ENCODE measurements at regions not wholly inside any gene's neighbourhood (a gene's known extent, or its start where the extent isn't known, plus 50 kb on each side); places are given as distances from the start of the nearest gene placed in this dataset.
"Not testable (repeated sequence)": the region's sequence is repeated elsewhere in the genome, so short reads cannot be mapped to it uniquely, and the experiment has no call there.

DNA sequence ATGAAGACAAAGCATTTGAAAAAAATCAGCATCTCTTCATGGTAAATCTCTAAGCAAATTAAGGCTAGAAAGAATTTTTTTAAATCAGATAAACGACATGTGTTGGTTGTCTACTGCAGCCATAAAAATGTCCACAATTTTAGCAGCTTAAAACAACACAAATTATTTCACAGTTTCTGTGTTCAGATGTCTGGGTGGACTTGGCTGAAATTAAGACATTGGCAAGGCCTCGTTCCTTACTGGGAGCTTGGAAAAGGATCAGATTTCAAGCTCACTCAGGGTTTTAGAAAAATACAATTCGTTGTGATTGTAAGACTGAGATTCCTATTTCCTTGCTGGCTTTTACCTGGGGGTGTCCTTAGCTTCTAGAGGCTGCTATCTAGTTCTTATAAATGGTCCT lies 1470.6 kb downstream of the PCDH19 start:
- Mint-ChIP-seq H3K9me3 (ENCODE audit: unreplicated experiment) (no peaks in the 10 kb centered on the region), H3K27ac (ENCODE audit: unreplicated experiment) (no peak overlapping the region), H3K36me3 (ENCODE audit: low read depth, unreplicated experiment) (no peaks in the 10 kb centered on the region), H3K4me1 (ENCODE audit: unreplicated experiment) (no peaks in the 10 kb centered on the region), H3K27me3 (ENCODE audit: unreplicated experiment) (no peaks in the 10 kb centered on the region), H3K4me3 (ENCODE audit: unreplicated experiment) (no peak overlapping the region)
- no peak for DNase-seq (ENCODE audit: low spot score)
- TF ChIP-seq, protein P1, sequence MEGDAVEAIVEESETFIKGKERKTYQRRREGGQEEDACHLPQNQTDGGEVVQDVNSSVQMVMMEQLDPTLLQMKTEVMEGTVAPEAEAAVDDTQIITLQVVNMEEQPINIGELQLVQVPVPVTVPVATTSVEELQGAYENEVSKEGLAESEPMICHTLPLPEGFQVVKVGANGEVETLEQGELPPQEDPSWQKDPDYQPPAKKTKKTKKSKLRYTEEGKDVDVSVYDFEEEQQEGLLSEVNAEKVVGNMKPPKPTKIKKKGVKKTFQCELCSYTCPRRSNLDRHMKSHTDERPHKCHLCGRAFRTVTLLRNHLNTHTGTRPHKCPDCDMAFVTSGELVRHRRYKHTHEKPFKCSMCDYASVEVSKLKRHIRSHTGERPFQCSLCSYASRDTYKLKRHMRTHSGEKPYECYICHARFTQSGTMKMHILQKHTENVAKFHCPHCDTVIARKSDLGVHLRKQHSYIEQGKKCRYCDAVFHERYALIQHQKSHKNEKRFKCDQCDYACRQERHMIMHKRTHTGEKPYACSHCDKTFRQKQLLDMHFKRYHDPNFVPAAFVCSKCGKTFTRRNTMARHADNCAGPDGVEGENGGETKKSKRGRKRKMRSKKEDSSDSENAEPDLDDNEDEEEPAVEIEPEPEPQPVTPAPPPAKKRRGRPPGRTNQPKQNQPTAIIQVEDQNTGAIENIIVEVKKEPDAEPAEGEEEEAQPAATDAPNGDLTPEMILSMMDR (IDR thresholded peaks at IDR 0.05; ENCODE audit: unreplicated experiment) = no peak

GRCh38 chrX:98931216-98931615 lies 1478.9 kb downstream of the PCDH19 start:
- Mint-ChIP-seq H3K4me3 (ENCODE audit: unreplicated experiment) (no peak overlapping the region), H3K4me1 (ENCODE audit: unreplicated experiment) (no peaks in the 10 kb centered on the region)
- TF ChIP-seq, protein P1 (IDR thresholded peaks at IDR 0.05; ENCODE audit: unreplicated experiment) = no peak

DNA sequence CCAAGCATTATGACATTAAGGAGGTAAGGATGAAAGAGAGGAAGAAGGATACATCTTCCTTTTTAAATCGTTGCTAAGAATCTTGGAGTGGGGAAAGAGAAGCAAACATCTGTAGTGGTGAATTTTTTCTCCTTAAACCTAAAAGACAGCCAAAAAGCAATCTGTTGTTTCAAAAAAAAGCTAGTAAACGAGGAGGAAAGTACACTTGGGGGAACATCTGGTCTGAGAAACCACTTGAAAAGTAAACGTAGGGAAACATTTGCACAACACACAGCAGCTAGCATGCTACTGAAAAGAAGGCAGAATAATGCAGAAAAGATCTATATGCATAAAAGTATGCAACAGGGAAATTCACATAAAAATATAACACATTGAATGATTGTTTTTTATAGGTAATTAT lies 1485.6 kb downstream of the PCDH19 start:
- TF ChIP-seq, protein P1 (IDR thresholded peaks at IDR 0.05; ENCODE audit: unreplicated experiment) = no peak
- H3K27me3 Mint-ChIP-seq (ENCODE audit: unreplicated experiment) = no peaks in the 10 kb centered on the region
- no peaks in the 10 kb centered on the region for H3K9me3 Mint-ChIP-seq (ENCODE audit: unreplicated experiment)
- no peak overlapping the region for H3K27ac Mint-ChIP-seq (ENCODE audit: unreplicated experiment)
- no peak for DNase-seq (ENCODE audit: low spot score)
- no peaks in the 10 kb centered on the region for H3K4me1 Mint-ChIP-seq (ENCODE audit: unreplicated experiment)
- no peak overlapping the region for H3K4me3 Mint-ChIP-seq (ENCODE audit: unreplicated experiment)
- no peaks in the 10 kb centered on the region for H3K36me3 Mint-ChIP-seq (ENCODE audit: low read depth, unreplicated experiment)

More at GRCh38 chrX:98931216-98931615, 1478.9 kb downstream of the PCDH19 start:
- H3K27me3 Mint-ChIP-seq (ENCODE audit: unreplicated experiment) = no peaks in the 10 kb centered on the region
- no peaks in the 10 kb centered on the region for H3K9me3 Mint-ChIP-seq (ENCODE audit: unreplicated experiment)
- H3K27ac Mint-ChIP-seq (ENCODE audit: unreplicated experiment) = no peak overlapping the region
- DNase-seq (ENCODE audit: low spot score) = no peak
- H3K36me3 Mint-ChIP-seq (ENCODE audit: low read depth, unreplicated experiment) = no peaks in the 10 kb centered on the region

DNA sequence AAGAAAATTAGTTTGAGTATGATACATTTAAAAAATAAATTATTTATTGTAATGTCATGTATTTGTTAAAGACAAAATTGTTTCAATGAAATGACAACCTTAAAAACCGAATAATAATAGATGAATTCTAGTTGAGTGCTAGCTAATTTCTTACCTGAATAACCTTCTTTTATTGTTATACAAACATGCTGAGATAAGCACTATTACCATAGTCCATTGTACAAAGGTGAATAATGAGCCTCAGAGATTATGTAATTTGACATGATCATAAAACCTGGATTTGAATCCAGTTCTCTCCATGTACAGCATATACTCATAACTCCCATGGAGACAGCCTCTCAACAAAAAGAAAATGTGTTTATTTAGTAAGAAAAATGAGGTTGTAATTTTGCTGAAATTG lies 1512.9 kb downstream of the PCDH19 start:
- Mint-ChIP-seq H3K27ac (ENCODE audit: unreplicated experiment) (no peak overlapping the region), H3K4me1 (ENCODE audit: unreplicated experiment) (peaks cover 21% of the 10 kb centered on the region), H3K27me3 (ENCODE audit: unreplicated experiment) (no peaks in the 10 kb centered on the region), H3K4me3 (ENCODE audit: unreplicated experiment) (no peak overlapping the region), H3K9me3 (ENCODE audit: unreplicated experiment) (no peaks in the 10 kb centered on the region), H3K36me3 (ENCODE audit: low read depth, unreplicated experiment) (peaks cover 3% of the 10 kb centered on the region)
- DNase-seq (ENCODE audit: low spot score) = no peak
- TF ChIP-seq, protein P1 (IDR thresholded peaks at IDR 0.05; ENCODE audit: unreplicated experiment) = no peak

GRCh38 chrX:98850639-98851038 lies 1559.4 kb downstream of the PCDH19 start:
- H3K27ac Mint-ChIP-seq (ENCODE audit: unreplicated experiment); H3K36me3 Mint-ChIP-seq (ENCODE audit: low read depth, unreplicated experiment); H3K4me3 Mint-ChIP-seq (ENCODE audit: unreplicated experiment); H3K9me3 Mint-ChIP-seq (ENCODE audit: unreplicated experiment); H3K27me3 Mint-ChIP-seq (ENCODE audit: unreplicated experiment); H3K4me1 Mint-ChIP-seq (ENCODE audit: unreplicated experiment): not testable (repeated sequence)
- peak; percentile 16 for DNase-seq (ENCODE audit: low spot score)

All from endothelial cell (in vitro differentiated cells).